H9 (cell line): ENCODE measurements at regions not wholly inside any gene's neighbourhood (a gene's known extent, or its start where the extent isn't known, plus 50 kb on each side); places are given as distances from the start of the nearest gene placed in this dataset.

Experiments used
- DNase-seq: peaks from one replicate; pipeline ENCODE4 v3.0.0-alpha.2; 2017
- H2AFZ ChIP-seq: one replicate; pipeline ENCODE4 v1.6.1; 2013; ENCODE audit warnings: mild to moderate bottlenecking, low read length, control low read depth, moderate library complexity
- H2AK5ac ChIP-seq: 2 replicates; pipeline ENCODE4 v1.6.1; 2013; ENCODE audit warnings: low read length, control low read depth, mixed read lengths; ENCODE audit not compliant: insufficient read length
- H2BK120ac ChIP-seq: one replicate; pipeline ENCODE4 v1.6.1; 2013; ENCODE audit warnings: low read depth, mild to moderate bottlenecking, low read length, control low read depth, inconsistent platforms; ENCODE audit not compliant: poor library complexity, severe bottlenecking
- H2BK12ac ChIP-seq: 2 replicates; pipeline ENCODE4 v1.6.1; 2013; ENCODE audit warnings: low read length, control low read depth, mixed read lengths, low read depth; ENCODE audit not compliant: insufficient read length
- H2BK15ac ChIP-seq: 2 replicates; pipeline ENCODE4 v1.6.1; 2013; ENCODE audit warnings: low read depth, low read length, control low read depth
- H2BK20ac ChIP-seq: one replicate; pipeline ENCODE4 v1.6.1; 2013; ENCODE audit warnings: low read depth, mild to moderate bottlenecking, low read length, control low read depth, inconsistent platforms; ENCODE audit not compliant: poor library complexity, severe bottlenecking
- H2BK5ac ChIP-seq: 2 replicates; pipeline ENCODE4 v1.6.1; 2013; ENCODE audit warnings: low read length, control low read depth, mixed read lengths; ENCODE audit not compliant: insufficient read length
- H3K14ac ChIP-seq: 2 replicates; pipeline ENCODE4 v1.6.1; 2013; ENCODE audit warnings: low read length, control low read depth; ENCODE audit not compliant: insufficient read depth
- H3K18ac ChIP-seq: 2 replicates; pipeline ENCODE4 v1.6.1; 2013; ENCODE audit warnings: low read depth, mild to moderate bottlenecking, mixed read lengths, low read length, control low read depth; ENCODE audit not compliant: insufficient read length
- H3K23ac ChIP-seq: 2 replicates; pipeline ENCODE4 v1.6.1; 2013; ENCODE audit warnings: low read length, control low read depth, mixed read lengths, low read depth; ENCODE audit not compliant: insufficient read length
- H3K23me2 ChIP-seq: 2 replicates; pipeline ENCODE4 v1.6.1; 2013; ENCODE audit warnings: low read depth, mild to moderate bottlenecking, mixed read lengths, low read length, control low read depth; ENCODE audit not compliant: insufficient read length, poor library complexity, severe bottlenecking
- H3K27ac ChIP-seq: 2 replicates; pipeline ENCODE4 v1.5.1; 2013; ENCODE audit warnings: low read length, control low read depth, mixed read lengths, low read depth; ENCODE audit not compliant: insufficient read length
- H3K27me3 ChIP-seq: 2 replicates; pipeline ENCODE4 v1.6.1; 2013; ENCODE audit warnings: low read length, control low read depth, inconsistent platforms; ENCODE audit not compliant: insufficient read depth
- H3K4ac ChIP-seq: 2 replicates; pipeline ENCODE4 v1.6.1; 2013; ENCODE audit warnings: low read depth, mild to moderate bottlenecking, control low read depth, inconsistent platforms, low read length, moderate library complexity
- H3K4me1 ChIP-seq: 2 replicates; pipeline ENCODE4 v1.6.1; 2013; ENCODE audit warnings: low read length, control low read depth, inconsistent platforms; ENCODE audit not compliant: insufficient read depth
- H3K4me2 ChIP-seq: 2 replicates; pipeline ENCODE4 v1.6.1; 2013; ENCODE audit warnings: low read length, control low read depth, mixed read lengths; ENCODE audit not compliant: insufficient read length, insufficient read depth
- H3K56ac ChIP-seq: 2 replicates; pipeline ENCODE4 v1.6.1; 2013; ENCODE audit warnings: low read depth, mild to moderate bottlenecking, mixed read lengths, low read length, control low read depth; ENCODE audit not compliant: insufficient read length
- H3K79me1 ChIP-seq: 2 replicates; pipeline ENCODE4 v1.6.1; 2013; ENCODE audit warnings: low read depth, mild to moderate bottlenecking, moderate library complexity, low read length, control low read depth, inconsistent platforms; ENCODE audit not compliant: insufficient read depth, poor library complexity, severe bottlenecking
- H3K79me2 ChIP-seq: 2 replicates; pipeline ENCODE4 v1.6.1; 2013; ENCODE audit warnings: low read length, control low read depth, inconsistent platforms; ENCODE audit not compliant: insufficient read depth
- H3K9ac ChIP-seq: 2 replicates; pipeline ENCODE4 v1.6.1; 2013; ENCODE audit warnings: low read length, control low read depth, mixed read lengths; ENCODE audit not compliant: insufficient read length; ENCODE audit errors: extremely low read depth
- H3K9me3 ChIP-seq: one replicate; pipeline ENCODE4 v1.6.1; 2013; ENCODE audit warnings: low read depth, low read length, inconsistent platforms; ENCODE audit not compliant: control insufficient read depth
- H3T11ph ChIP-seq: one replicate; pipeline ENCODE4 v1.6.1; 2013; ENCODE audit warnings: mild to moderate bottlenecking, low read length, control low read depth, inconsistent platforms
- H4K20me1 ChIP-seq: one replicate; pipeline ENCODE4 v1.6.1; 2013; ENCODE audit not compliant: control insufficient read depth, insufficient read length, insufficient read depth
- H4K5ac ChIP-seq: 2 replicates; pipeline ENCODE4 v1.6.1; 2013; ENCODE audit warnings: low read depth, mild to moderate bottlenecking, mixed read lengths, low read length, control low read depth; ENCODE audit not compliant: insufficient read length
- H4K8ac ChIP-seq: replicated peaks from 2 replicates; pipeline ENCODE4 v1.6.1; 2013; ENCODE audit warnings: low read length, control low read depth, mixed read lengths, low read depth; ENCODE audit not compliant: insufficient read length
- H4K91ac ChIP-seq: 2 replicates; pipeline ENCODE4 v1.6.1; 2013; ENCODE audit warnings: low read depth, mild to moderate bottlenecking, moderate library complexity, mixed read lengths, low read length, control low read depth; ENCODE audit not compliant: insufficient read length
- H3K27ac Mint-ChIP-seq, 3 experiments: 2 replicates in 2 of 3; 3 replicates in 1 of 3; pipeline ENCODE4 v1.8.0; 2020 to 2021; ENCODE audit warnings: mixed read lengths in 3 of 3, mild to moderate bottlenecking in 1 of 3, moderate library complexity in 1 of 3
- H3K27me3 Mint-ChIP-seq: 2 replicates; pipeline ENCODE4 v1.8.0; 2021; ENCODE audit warnings: low read depth, mild to moderate bottlenecking, moderate library complexity, mixed read lengths
- H3K36me3 Mint-ChIP-seq, 3 experiments: 2 replicates in 2 of 3; 3 replicates in 1 of 3; pipeline ENCODE4 v1.8.0; 2020 to 2021; ENCODE audit warnings: low read depth in 3 of 3, mixed read lengths in 3 of 3; ENCODE audit not compliant: insufficient read depth in 1 of 3
- H3K4me1 Mint-ChIP-seq, 2 experiments: 2 replicates each; pipeline ENCODE4 v1.8.0; 2020; ENCODE audit warnings: mixed read lengths in 2 of 2
- H3K4me3 Mint-ChIP-seq, 2 experiments: 2 replicates in 1 of 2; 3 replicates in 1 of 2; pipeline ENCODE4 v1.8.0; 2020 to 2021; ENCODE audit warnings: mild to moderate bottlenecking in 2 of 2, mixed read lengths in 2 of 2, moderate library complexity in 1 of 2
- H3K9me3 Mint-ChIP-seq, 2 experiments: 2 replicates in 1 of 2; 3 replicates in 1 of 2; pipeline ENCODE4 v1.8.0; 2020; ENCODE audit warnings: mild to moderate bottlenecking in 2 of 2, mixed read lengths in 2 of 2, moderate library complexity in 1 of 2
- WGBS: extraction: QIAGEN DNeasy Blood & Tissue Kit; methylation state at CpG from one replicate; pipeline ENCODE4 v1.1.7; 2013; ENCODE audit warnings: missing lambda C conversion rate, low lambda C conversion rate, mixed read lengths; ENCODE audit not compliant: insufficient read length; ENCODE audit errors: extremely low coverage; 5-methylcytosine and 5-hydroxymethylcytosine counted together
- TF ChIP-seq, protein P1 (sequence below): fragments of 200-600 bp; sonication (generic); conservative IDR thresholded peaks from 3 replicates; pipeline ENCODE4 v1.8.0; 2021; ENCODE audit warnings: antibody characterized with exemption, mild to moderate bottlenecking

DNA sequence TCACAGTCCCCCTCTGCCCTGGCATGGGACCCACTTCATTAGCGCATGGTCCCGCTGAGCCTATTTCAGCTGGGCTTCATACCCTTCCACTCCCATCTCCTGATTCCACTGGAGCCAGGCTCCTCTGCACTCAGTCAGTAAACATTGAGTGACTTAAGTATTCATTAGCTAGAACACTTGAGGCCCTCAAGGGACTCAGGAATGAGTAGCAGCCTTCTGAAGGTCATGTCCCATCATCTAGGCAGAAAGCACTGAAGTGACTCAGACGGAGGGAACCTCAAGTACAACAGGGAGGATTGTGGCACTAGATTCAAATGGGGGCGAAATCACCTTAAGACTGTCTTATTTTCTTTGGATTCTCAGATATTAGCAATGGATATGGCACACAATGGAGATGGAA lies 186.6 kb upstream of the INHBA start:
- DNase-seq: no peak
- no peaks in the 10 kb centered on the region for H3K9me3 ChIP-seq
- H3K79me2 ChIP-seq: no peaks in the 10 kb centered on the region
- H4K91ac ChIP-seq: no peak overlapping the region
- no peak overlapping the region for H3K4me3 Mint-ChIP-seq
- 0 out of 2 replicates have a peak, but pooled peaks cover 2% of the 10 kb centered on the region for H3K4me1 ChIP-seq
- H3K79me1 ChIP-seq: no peaks in the 10 kb centered on the region
- no peak overlapping the region for H3K9ac ChIP-seq
- H2AFZ ChIP-seq: no peak overlapping the region
- H2BK120ac ChIP-seq: no peak overlapping the region
- H2BK5ac ChIP-seq: no peak overlapping the region
- H3K18ac ChIP-seq: no peak overlapping the region
- no peaks in the 10 kb centered on the region for H3K27me3 ChIP-seq
- H3K9me3 Mint-ChIP-seq: no peaks in the 10 kb centered on the region
- no peak overlapping the region for H2BK12ac ChIP-seq
- no peak overlapping the region for H4K5ac ChIP-seq
- no peak overlapping the region for H3K56ac ChIP-seq
- H4K20me1 ChIP-seq: no peaks in the 10 kb centered on the region
- no CpG with 5 or more reads among the region's 4 CpGs for WGBS
- peaks cover 2 to 9% of the 10 kb centered on the region in 2 experiments; a peak in 3 of 4 replicates for H3K4me1 Mint-ChIP-seq
- H3K4ac ChIP-seq: no peak overlapping the region
- H3K27ac Mint-ChIP-seq: peak overlapping the region in 1 of 3 experiments; percentile 32; a peak in 1 of 7 replicates
- no peak overlapping the region for H4K8ac ChIP-seq
- H2AK5ac ChIP-seq: no peak overlapping the region
- H3K23me2 ChIP-seq: no peaks in the 10 kb centered on the region
- no peaks in the 10 kb centered on the region; a peak in 1 of 7 replicates for H3K36me3 Mint-ChIP-seq
- no peak overlapping the region for H3K14ac ChIP-seq
- H3K23ac ChIP-seq: no peak overlapping the region
- TF ChIP-seq, protein P1, sequence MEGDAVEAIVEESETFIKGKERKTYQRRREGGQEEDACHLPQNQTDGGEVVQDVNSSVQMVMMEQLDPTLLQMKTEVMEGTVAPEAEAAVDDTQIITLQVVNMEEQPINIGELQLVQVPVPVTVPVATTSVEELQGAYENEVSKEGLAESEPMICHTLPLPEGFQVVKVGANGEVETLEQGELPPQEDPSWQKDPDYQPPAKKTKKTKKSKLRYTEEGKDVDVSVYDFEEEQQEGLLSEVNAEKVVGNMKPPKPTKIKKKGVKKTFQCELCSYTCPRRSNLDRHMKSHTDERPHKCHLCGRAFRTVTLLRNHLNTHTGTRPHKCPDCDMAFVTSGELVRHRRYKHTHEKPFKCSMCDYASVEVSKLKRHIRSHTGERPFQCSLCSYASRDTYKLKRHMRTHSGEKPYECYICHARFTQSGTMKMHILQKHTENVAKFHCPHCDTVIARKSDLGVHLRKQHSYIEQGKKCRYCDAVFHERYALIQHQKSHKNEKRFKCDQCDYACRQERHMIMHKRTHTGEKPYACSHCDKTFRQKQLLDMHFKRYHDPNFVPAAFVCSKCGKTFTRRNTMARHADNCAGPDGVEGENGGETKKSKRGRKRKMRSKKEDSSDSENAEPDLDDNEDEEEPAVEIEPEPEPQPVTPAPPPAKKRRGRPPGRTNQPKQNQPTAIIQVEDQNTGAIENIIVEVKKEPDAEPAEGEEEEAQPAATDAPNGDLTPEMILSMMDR: no peak
- H2BK15ac ChIP-seq: no peak overlapping the region
- no peak overlapping the region for H2BK20ac ChIP-seq
- H3T11ph ChIP-seq: no peak overlapping the region
- no peak overlapping the region for H3K4me2 ChIP-seq
- no peak overlapping the region for H3K27ac ChIP-seq
- no peaks in the 10 kb centered on the region; the same call in 1 of the 2 replicates for H3K27me3 Mint-ChIP-seq
